GM19452 (cell line): ENCODE measurements at regions not wholly inside any gene's neighbourhood (a gene's known extent, or its start where the extent isn't known, plus 50 kb on each side); places are given as distances from the start of the nearest gene placed in this dataset.
A peak's percentile ranks its signal among the peaks of the same experiment; 100 is the strongest.
"Not testable (repeated sequence)": the region's sequence is repeated elsewhere in the genome, so short reads cannot be mapped to it uniquely, and the experiment has no call there.

ENCODE experiments used
- ATAC-seq: cut with Tn5 transposase; IDR thresholded peaks from one replicate; pipeline ENCODE4 v1.9.1; 2021; ENCODE audit not compliant: unreplicated experiment

- ATAC-seq, result no peak
These were observed 51.1 kb upstream of the NUDT6 start for GRCh38 chr4:122973465-122973864.

DNA sequence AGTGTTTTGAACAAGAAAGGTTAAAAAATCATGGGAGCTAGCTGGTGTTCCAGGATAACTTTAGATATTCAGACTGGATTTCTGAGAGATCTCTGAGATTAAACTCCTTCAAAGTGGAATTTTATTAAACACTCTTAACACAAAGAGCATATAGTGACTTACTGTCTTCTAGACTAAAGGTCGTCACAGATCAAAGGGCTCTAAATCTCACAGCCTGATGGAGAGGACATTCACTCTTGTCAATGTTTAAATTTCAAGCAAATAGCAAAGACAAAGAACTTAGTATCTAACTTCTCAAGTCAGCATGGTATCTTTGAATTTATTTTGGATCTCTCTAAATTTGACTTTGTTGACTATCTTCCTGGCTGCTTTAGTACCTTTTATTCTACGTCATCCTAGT, 53.7 kb upstream of the NUDT6 start:
- ATAC-seq, result no peak

DNA sequence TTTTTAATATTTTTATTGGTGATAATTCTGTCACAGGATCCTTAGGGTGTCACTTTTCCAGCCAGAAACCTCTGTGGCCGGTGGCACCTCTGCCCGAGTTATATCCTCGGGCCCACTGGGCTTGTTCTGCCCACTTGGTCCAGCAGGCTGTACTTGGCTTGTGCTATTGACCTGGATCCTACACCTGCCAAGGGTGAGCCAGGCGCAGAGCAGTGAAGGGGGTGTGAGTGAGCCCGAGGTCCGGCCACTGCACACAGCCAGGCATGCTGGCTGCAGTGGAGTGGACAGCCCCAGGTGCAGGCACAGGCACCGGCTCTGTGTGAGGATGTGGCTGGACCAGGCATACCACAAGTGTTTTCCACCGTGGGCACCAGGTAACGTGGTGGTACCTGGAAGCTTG, 54.7 kb upstream of the NUDT6 start:
- ATAC-seq, result no peak

- ATAC-seq, result no peak
These were observed 55.7 kb upstream of the NUDT6 start for GRCh38 chr4:122978109-122978508.

- no peak for ATAC-seq
These were observed 56.4 kb upstream of the NUDT6 start for GRCh38 chr4:122978789-122979188.

DNA sequence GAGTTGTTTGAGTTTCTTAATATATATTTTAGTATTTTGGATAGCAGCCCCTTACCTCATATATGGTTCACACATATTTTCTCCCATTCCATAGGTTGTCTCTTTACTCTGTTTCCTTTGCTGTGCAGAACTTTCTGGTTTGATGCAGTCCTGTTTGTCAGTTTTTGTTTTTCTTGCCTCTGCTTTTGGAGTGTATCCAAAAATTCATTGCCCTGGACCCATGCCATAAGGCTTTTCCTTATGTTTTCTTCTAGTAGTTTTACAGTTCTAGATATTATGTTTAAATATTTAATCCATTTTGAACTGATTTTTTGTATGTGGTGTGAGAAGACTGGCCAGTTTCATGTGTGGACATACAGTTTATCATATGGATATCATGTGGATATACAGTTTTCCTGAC, 58.5 kb upstream of the NUDT6 start:
- ATAC-seq, result no peak

DNA sequence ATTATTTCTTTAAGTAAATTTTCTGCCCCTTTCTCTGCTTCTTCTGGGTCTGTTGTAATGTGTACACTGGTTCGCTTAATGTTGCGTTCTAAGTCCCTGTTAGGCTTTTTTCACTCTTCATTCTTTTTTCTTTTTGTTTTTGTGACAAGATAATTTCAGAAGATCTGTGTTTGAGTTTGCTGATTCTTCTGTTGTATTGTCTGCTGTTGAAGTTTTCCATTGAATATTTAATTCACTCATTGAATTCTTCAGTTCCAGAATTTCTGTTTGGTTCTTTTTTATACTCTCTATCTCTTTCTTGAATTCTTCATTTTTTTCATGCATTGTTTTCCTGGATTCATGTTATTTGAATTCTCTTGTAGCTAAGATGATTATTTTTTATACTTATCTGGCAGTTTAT, 66.3 kb upstream of the NUDT6 start:
- no peak for ATAC-seq

- no peak for ATAC-seq
These were observed 68.5 kb upstream of the NUDT6 start for GRCh38 chr4:122990891-122991290.

GRCh38 chr4:122992057-122992456, 69.7 kb upstream of the NUDT6 start:
- ATAC-seq, result no peak

DNA sequence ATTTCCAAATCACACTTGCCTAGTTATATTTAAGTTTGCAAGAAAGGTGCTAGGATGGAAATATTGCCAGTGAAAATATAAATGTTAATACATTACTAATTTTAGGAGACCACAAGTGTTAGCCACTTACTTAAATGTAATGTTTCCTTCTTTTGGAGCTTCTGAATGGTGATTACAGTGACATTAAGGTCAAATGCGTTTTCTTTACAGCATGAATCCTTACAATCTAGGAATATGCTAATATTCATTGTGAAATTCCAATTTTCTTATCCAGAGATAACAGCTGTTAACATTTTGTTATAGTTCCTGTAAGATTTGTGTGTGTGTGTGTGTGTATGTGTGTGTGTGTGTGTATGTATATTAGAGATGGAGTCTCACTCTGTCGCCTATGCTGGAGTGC, 70.2 kb upstream of the NUDT6 start:
- no peak for ATAC-seq

DNA sequence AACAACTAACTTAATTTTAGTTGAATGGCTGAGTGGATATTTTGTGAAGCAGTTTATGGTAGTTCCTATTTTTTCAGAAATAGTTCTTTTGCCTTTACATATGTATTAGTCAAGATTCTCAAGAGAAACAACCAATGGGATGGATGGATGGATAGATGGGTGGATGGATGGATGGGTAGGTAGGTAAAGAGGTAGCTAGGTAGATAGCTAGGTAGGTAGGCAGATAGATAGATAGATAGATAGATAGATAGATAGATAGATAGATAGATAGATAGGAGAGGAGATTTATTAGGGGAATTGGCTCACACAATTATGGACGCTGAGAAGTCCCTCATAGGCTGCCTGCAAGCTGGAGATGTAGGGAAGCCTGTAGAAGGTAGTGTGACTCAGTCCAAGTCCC, 74.0 kb upstream of the NUDT6 start:
- ATAC-seq, result no peak

- ATAC-seq, result peak; percentile 93
These were observed 75.2 kb upstream of the NUDT6 start for GRCh38 chr4:122997463-122998101.

- ATAC-seq, result not testable (repeated sequence)
These were observed 81.7 kb upstream of the NUDT6 start for GRCh38 chr4:123004079-123004478.

DNA sequence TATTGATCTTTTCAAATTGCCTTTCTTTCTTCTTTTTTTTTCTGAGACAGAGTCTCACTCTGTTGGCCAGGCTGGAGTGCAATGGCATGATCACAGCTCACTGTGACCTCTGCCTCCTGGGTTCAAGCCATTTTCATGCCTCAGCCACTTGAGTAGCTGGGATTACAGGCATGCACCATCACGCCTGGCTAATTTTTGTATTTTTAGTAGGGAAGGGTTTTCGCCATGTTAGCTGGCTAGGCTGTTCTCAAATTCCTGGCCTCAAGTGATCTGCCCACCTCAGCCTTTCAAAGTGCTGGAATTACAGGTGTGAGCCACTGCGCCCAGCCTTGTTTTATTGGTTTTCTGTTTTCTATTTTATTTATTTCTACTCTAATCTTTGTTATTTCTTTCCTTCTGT, 82.7 kb upstream of the NUDT6 start:
- ATAC-seq, result not testable (repeated sequence)

- no peak for ATAC-seq
These were observed 85.3 kb upstream of the NUDT6 start for GRCh38 chr4:123007679-123008078.

GRCh38 chr4:123012416-123012815, 90.0 kb upstream of the NUDT6 start:
- ATAC-seq, result not testable (repeated sequence)

GRCh38 chr4:123014038-123014437, 91.6 kb upstream of the NUDT6 start:
- no peak for ATAC-seq

- no peak for ATAC-seq
These were observed 94.7 kb upstream of the NUDT6 start for GRCh38 chr4:123017078-123017477.

DNA sequence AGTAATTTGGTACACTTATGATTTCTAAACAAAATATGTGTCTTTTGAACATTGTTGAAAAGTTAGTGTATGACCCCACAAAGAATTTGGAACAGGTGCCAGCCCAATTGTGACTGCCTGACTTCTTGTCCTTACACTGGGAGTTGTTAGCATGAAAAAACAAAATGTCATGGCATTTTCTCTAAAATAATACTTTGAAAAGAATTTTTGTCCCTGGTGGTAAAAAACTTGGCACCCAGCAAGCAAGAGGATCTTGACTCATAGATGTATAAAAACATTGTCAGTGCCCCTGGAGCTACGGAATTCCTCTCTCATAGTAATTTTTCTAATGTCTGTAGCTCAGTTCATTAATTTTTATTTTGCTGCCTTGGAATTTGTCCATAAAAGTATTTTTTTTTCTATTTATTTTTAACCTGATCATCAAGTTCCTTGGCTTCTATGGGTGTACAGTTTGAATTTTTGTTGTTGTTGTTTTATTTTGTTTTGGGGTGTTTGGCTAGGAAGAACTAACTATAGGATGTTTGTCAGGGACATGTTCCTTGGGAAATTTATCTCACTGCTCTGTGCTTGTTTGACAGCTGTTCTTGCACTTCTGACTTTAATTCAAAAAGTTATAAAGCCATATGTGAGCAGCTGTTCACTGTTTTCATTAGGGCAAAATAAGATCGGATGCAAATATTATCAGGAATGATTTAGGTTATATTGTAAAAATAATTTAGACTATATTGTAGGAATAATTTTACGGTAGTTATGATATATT, 95.4 kb upstream of the NUDT6 start:
- ATAC-seq, result no peak

- no peak for ATAC-seq
These were observed 96.0 kb upstream of the NUDT6 start for GRCh38 chr4:123018396-123018775.

- ATAC-seq, result no peak
These were observed 97.9 kb upstream of the NUDT6 start for GRCh38 chr4:123020285-123020684.

DNA sequence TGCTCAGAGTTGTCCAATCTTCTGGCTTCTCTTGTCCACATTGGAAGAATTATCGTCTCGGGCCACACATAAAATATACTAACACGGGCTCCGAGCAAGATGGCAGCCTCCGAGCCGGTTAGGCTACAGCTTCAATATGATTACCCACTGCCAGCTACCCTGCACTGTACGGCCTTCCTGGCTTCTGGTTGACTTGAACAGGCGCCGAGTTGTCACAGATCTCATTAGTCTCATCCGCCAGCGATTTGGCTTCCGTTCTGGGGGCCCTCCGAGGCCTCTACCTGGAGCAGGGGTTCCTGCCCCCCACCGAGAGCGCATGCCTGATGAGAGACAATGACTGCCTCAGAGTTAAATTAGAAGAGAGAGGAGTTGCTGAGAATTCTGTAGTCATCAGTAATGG, 101.2 kb upstream of the NUDT6 start:
- no peak for ATAC-seq

DNA sequence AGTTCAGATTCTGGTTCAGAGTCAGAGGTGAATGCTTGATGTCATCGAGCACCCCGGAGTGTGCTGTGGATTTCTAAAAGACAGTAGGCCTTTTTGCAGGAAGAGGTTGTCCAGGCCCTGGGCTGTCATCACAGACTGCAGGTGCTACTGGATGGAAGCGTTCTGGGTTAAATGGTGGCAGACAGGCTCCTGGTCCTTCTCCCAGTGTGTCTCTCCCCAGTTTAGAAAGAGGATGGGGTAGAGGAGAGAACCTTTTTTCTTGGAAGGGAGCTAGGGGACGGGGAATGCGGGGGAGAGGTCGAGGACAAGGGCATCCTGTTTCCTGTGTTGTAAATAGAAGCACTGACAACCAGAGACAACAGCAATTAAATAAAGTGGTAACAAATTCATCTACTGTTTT, 102.3 kb upstream of the NUDT6 start:
- ATAC-seq, result no peak
